Astrocyte of the spinal cord (primary cell): ENCODE measurements at regions not wholly inside any gene's neighbourhood (a gene's known extent, or its start where the extent isn't known, plus 50 kb on each side); places are given as distances from the start of the nearest gene placed in this dataset.
A peak's percentile ranks its signal among the peaks of the same experiment; 100 is the strongest.

ENCODE experiments used
- DNase-seq: peaks from one replicate; pipeline ENCODE4 v3.0.0; 2011; ENCODE audit warnings: low read depth, low spot score
- H3K4me3 ChIP-seq: 2 replicates; pipeline ENCODE4 v1.5.1; 2011; ENCODE audit warnings: low read depth, mild to moderate bottlenecking, low read length, moderate library complexity
- in situ Hi-C: cut with HindIII; loops from 2 replicates; pipeline ENCODE4 v1.10.0; 2017; ENCODE audit warnings: low sequenced_read_pairs
- TF ChIP-seq, protein P1 (sequence below): IDR thresholded peaks from 2 replicates; pipeline ENCODE4 v1.5.1; 2012; ENCODE audit warnings: low read depth, mild to moderate bottlenecking, low read length, inconsistent platforms

DNA sequence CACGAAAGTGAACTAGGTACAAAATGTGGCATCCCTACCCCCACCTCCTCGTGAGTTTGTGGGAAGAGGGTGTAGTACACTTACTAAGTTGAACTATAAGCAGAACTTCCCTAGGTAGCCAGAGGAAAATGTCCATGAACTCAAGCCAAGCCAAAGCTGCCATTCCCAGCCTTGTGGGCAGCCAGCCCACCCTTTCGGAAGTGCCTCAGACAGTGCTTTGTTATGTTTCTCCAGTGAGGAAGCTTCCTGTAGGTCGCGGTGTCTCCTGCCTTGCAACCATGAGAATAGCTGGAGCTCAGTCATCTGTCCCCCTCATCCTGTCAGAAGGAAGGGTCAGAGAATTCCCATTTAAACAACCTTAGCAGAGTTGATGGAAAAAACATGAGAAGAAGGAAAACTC, 266.9 kb downstream of the DUSP6 start:
- TF ChIP-seq, protein P1, sequence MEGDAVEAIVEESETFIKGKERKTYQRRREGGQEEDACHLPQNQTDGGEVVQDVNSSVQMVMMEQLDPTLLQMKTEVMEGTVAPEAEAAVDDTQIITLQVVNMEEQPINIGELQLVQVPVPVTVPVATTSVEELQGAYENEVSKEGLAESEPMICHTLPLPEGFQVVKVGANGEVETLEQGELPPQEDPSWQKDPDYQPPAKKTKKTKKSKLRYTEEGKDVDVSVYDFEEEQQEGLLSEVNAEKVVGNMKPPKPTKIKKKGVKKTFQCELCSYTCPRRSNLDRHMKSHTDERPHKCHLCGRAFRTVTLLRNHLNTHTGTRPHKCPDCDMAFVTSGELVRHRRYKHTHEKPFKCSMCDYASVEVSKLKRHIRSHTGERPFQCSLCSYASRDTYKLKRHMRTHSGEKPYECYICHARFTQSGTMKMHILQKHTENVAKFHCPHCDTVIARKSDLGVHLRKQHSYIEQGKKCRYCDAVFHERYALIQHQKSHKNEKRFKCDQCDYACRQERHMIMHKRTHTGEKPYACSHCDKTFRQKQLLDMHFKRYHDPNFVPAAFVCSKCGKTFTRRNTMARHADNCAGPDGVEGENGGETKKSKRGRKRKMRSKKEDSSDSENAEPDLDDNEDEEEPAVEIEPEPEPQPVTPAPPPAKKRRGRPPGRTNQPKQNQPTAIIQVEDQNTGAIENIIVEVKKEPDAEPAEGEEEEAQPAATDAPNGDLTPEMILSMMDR: no peak
- in situ Hi-C loops: no loop called here
- peak; percentile 30 for DNase-seq
- H3K4me3 ChIP-seq: no peak overlapping the region

DNA sequence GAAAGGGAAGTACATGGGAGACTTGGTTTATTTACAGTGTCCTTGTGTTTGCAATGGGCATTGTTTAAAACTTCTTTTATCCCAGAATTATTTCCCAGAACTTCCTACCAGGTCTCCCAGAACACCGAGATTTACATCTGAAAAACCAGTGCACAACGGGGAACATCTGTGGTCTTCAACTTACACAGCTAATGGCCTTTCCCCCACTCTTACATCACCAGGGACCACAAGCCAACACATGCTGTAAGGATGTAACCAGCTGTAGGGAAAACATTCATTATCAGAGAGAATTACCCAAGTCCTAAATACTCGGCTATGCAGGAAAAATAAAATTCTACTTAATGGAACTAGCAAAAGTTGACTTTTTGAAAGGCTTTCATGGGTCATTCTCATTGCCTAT, 267.6 kb downstream of the DUSP6 start:
- peak; percentile 75 for DNase-seq
- TF ChIP-seq, protein P1: no peak
- in situ Hi-C loops: no loop called here
- no peak overlapping the region for H3K4me3 ChIP-seq

DNA sequence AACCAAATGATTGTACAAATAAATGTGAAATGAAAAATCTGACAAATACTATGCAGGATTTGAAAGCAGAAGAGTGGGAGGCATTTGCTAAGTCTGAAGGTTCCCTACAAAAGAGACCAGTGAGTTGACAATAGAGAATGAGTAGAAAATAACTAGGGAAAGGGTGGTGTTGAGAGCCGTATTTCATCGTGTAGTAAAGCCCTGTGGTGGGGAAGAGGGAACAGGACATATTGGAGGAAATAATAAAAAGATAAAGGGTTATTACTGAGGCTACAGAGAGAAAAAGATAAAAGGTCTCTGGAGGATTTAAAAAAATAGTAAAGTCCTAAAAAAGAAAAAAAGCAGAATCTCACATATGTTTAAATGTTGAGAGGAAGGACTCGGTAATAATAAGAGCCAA, 268.8 kb downstream of the DUSP6 start:
- no peak overlapping the region for H3K4me3 ChIP-seq
- TF ChIP-seq, protein P1: no peak
- DNase-seq: no peak
- in situ Hi-C loops: no loop called here

DNA sequence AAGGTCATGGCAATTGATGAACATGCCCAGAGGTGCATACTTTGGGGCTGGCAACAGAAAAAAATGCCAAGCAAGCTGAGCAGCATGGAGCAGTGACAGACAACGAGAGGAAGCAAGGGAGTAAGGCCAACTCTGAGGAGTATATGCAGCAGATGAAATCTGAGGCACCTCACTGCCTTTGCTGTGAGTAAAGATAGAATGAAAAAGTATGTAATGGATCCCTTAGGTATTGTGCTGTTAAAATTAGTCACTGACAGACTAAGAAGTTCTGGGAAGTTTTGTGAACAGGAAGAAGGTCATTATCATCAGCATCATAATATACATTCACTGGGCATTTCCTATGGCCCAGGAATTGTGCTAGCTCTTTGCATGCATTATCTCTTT, 269.9 kb downstream of the DUSP6 start:
- H3K4me3 ChIP-seq: no peak overlapping the region
- in situ Hi-C loops: no loop called here
- TF ChIP-seq, protein P1: no peak
- peak; percentile 40 for DNase-seq

DNA sequence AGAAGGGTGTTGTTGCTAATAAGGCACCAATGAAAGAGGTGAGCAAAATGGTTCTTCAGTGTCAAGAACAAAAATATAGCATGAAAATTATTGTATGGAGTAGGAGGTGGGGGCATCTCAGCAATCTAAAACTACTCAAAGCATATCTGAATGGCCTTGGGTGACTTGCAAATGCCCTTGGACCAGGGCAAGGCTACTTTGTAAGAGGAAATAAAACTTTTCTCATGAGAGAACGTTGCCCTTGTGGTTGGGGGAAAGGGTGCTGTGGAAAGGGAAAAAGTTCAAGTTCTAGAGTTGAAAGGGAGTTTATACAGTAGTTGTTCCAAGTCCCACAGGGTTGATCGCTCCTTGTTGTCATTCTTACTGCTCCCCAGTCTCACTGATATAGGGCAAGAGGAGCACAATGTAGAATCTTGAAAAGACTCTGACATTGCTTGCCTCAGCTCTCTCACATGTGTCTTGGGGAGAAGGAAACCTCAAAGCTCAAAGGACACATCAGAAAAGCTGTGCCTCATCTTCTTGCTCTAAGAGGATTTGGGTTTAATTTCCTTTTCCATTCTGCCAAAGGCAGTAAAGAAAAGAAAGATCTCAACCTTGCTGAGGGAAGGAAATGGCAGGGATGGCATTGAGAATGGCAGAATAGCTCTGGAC, 270.5 kb downstream of the DUSP6 start:
- TF ChIP-seq, protein P1: no peak

DNA sequence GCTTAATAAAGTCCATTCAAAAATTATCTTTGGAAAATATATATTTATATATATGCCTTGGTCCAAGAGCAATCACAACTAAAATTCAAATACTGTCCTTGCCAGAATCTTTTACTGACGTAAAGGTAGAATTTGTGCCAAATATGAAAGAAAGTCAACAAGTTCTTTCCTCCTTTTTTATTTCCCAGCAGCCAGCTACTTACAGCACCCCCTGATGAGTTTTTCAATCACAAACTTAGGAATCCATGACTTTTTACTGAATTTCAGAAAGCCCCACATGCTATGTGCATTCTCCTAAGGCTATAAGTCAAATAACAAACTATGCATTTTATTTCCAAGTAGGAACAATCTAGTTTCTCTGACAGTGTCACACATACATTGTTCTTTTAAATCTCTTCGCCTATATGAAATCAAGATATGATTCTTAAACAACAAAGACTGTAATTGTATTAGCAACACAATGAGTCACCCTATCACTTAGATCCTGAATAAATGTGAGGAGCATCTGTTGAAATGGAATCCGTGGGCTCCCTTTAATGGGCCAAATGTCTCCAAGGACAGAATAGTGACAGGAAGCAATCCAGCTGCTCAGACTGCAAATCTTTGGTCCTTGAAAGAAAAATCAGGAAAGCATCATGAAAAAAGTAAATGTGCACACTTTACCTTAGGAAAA, 271.4 kb downstream of the DUSP6 start:
- no peak for DNase-seq
- TF ChIP-seq, protein P1: no peak
- no peak overlapping the region for H3K4me3 ChIP-seq
- in situ Hi-C loops: no loop called here

More for the DNA sequence above, 270.5 kb downstream of the DUSP6 start:
- in situ Hi-C loops: no loop called here
- no peak overlapping the region for H3K4me3 ChIP-seq
- DNase-seq: no peak
